Activated CD8-positive, alpha-beta memory T cell treated with anti-CD3 and anti-CD28 coated beads for 48 hours (primary cell): ENCODE measurements at regions not wholly inside any gene's neighbourhood (a gene's known extent, or its start where the extent isn't known, plus 50 kb on each side); places are given as distances from the start of the nearest gene placed in this dataset.
"Not testable (repeated sequence)": the region's sequence is repeated elsewhere in the genome, so short reads cannot be mapped to it uniquely, and the experiment has no call there.

Experiments
- DNase-seq, 3 experiments: peaks; one replicate each; pipeline ENCODE4 v3.0.0-alpha.2; 2020; ENCODE audit warnings: low read depth in 2 of 3, low spot score in 2 of 3

DNA sequence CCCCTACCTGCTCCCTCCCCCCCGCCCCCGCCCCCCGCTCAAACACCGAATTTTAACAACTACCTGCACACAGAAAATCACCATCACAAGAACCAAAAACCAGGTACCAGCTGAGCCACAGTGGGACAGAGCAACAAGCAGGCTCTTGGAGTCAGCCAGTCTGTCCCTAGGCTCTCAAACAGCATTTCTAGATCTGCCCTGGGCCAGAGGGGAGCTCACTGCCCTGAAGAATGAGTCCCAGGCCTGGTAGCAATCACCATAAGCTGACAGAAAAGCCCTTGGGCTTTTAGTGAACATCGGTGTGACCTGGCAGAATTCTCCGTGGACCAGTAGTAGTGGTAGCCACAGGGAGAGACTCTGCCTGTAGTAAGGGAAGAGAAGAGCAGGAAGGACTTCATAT, 58.3 kb downstream of the C11orf87 start:
- no peak for DNase-seq

DNA sequence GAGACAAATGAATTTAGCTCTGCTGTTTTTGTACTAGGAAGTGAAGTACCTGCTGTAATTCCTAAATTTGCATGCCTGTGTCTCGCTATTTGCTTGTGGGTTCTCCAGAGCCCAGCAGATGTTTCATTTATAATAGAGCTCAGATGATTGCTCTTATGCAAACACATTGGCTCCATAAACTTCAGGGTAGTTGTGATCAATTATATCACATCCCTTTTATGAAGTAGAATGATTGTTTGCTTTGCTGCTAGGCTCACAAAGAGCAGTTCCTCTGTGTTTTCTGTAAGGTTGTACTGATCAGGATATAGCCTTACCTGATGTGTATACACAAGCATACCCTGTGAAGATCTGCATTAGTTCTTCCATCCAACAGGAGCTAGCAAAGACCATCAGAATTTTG, 64.1 kb downstream of the C11orf87 start:
- no peak for DNase-seq

DNA sequence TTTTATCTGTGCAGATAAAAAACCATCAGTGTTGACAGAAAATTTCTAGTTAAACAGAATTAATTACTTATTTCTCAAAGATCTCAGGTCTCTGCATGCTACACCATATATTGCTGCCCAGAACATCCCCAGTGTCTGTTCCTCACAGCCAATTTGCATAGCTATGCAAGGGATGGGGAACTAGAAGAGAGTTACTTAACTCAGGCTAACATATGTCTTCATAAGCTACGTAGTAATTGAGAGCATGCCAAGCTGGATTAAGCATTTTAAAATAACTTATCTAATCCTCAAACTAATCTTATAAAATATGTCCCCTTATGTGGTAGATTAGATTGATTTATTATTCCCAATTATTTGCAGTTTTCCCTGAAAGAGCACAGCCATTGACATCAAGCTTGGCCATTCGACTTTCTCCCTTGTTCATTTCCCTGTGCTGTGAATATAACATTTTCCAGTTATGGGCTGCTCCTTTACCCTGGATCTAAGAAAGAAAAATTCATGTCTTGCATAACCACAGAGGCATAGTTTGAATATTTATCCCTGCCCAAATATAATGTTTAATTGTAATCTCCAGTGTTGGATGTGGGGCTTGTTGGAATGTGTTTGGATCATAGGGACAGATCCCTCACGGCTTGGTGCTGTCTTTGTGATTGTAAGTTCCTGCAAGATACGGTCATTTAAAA, 69.1 kb downstream of the C11orf87 start:
- no peak for DNase-seq

DNA sequence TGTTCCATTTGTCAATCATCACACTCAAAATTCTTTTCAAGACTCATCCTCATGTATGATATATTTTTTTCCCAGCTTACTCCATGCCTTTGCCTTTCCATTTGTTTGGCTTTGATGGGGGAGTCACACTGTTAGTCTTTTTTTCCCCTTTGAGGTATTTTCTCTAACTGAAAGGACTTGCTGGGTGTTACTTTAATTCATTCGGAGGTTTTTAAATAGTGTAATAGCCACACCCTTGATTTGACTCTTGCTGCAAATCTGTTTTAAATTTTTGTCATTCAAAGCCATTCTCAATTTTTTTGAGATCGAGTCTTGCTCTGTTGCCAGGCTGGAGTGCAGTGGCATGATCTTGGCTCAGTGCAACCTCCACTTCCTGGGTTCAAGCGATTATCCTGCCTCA, 84.1 kb downstream of the C11orf87 start:
- DNase-seq, result no peak

DNA sequence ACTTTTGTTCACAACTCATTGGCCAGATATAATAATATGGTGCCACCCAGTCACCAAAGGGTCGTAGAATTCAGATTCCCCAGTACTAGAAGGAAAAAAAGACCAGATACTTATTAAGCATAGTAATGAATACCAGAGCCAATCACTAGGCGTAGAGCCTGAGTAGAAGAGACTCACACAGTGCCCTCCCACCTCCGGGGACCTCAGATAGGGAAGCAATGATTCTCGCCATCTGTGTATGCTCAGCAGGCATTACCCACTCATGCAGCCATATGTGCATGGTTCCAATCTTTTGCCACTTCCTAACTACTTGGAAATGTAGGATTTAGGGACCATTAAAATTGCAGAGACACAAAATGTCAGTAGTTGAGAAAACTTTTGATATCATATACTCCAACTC, 85.3 kb downstream of the C11orf87 start:
- DNase-seq, result no peak

DNA sequence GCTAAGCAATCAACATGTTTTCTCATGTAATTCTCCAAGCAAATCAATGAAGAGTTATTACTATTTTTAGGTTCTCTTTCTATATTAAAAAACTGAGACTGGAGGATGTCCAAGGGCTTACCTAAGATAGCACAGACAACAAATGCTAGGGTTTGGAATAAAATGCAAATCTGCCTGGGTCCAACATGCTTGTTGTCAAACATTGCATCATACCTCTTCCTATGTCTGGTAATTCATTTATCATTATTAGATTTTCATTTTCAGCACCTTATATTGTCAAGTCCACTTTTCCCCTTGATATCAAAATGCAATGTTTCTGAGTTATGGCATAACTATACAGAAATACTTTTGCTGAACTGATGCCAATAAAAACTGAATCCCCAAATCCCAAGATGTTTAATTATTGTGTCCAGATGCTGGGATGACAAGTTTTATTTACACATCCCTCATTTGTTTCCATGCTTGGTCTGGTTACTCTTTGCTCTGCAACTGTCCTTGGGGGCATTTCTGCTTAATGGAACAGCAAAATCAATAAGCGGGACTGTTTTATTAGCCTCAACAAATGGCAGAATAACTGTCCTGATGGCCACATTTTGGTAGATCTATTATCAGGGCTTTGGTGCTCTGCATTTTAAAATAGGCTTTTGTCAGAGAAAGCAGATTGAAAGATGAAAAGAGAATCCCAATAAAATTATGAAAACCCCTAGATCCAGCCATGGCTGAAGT, 86.0 kb downstream of the C11orf87 start:
- no peak for DNase-seq

DNA sequence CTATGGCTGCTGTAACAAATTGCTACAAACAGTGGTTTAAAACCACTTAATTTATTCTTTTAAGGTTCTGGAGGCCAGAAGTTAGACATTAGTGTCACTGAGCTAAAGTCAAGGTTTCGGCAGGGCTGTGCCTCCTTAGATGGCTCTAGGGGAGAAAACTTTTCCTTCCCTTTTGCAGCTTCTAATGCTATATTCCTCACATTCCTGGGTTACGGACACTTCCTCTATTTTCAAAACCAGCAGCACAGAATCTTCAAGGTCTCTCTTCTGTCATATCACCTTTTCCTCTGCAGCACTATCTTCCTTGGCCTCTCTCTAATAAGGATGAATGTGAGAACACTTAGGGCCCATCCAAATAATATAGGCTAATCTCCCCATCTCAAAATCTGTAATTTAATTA, 87.0 kb downstream of the C11orf87 start:
- no peak for DNase-seq

DNA sequence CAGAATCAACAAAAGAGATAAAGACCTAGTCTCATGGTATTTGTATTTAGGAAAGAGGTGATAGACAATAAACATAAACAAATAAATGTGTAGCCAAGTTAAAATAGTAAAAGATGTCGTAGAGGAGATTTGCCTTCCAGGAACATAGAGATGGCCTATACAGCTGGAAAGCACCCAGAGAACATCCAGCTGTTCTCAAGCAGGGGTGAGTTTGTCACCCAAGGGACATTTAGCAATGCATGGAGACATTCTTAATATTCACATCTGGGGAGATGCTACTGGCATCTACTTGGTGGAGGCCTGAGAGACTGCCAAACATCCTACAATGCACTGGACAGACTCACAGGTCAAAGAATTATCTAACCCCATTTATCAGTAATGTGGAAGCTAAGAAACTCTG, 88.3 kb downstream of the C11orf87 start:
- DNase-seq, result no peak

DNA sequence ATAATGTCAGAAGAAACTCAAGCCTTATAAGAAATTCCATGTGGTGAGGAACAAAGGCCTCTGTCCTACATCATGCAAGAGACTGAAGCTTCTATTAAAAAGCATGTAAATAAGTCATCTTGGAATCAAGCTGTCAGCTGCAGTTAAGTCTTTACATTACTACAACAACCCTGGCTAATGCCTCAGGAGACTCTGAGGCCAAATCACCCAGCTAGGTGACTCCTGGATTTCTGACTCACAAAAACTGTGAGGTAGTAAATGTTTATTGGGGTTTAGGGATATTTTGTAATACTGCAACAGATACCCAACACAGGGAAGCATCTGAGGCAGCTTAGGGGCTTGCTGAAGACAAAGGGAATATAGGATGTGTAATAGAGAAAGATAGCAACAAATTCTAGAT, 89.6 kb downstream of the C11orf87 start:
- no peak for DNase-seq

DNA sequence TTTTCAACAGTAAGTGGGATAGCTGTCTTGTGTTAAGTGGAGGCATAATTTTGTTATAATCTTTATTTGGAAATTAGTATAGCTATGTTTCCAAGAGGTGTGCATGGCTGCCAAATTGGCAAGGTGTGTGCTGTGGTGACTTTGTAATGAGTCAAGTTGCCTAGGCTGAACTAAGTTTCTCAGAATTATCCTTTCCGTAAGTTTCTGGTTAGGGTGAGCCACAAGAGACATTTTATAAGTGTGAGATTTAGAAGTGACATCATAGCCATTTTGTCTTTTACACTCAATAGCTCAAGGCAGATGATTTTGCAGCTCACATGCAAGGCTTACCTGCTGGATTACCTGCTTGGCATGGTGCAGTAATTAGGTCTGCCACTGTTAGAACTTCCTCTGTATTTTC, 90.3 kb downstream of the C11orf87 start:
- no peak for DNase-seq

DNA sequence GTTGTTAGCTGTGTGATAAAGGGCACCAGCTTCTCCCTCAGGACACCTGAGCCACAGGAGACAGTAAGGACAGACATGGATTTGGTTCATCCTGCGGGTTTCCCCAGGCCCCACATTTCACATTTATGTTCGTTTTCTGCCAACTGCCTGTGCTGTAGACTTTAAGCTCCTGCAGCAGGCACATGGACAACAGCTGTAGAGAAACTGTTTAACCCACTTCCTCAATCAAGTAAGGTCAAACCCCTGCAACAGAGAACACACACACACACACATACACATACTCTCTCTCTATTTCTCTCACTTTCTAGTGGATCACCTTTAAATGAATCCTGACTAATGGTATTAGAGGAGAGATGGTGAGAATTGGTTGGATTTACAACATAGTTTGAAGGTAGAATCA, 90.7 kb downstream of the C11orf87 start:
- no peak for DNase-seq

DNA sequence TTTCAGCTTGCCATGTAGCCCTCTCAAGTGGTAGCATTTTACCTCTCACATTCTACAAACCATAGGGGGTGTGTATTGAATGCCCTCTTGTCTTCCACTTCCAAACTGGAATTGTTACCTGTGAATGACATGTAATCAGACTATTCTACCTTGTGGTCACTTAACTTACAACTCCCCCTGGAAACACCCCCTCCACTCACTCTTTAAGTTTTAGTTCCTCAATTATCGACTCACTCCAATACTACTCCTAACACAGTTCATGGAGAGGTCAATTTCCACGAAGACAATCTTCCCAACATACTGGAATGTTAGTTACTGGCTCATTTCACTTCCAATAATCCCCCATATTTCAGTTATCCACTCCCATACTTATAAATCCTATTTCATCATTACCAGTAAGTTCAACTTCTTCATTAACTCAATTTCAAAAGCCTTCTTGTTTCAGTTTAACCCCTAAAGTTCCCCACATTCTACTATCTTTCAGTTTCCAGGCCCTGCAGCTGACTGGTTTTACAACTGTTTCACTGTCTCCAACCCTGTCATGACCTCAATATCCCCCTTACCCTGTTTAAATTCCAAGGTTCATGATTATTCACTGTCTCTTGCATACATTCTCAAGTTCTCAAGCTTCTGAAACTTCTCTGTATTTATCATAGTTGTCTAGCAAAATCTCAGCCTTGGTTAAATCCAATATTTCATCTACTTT, 92.5 kb downstream of the C11orf87 start:
- no peak for DNase-seq

DNA sequence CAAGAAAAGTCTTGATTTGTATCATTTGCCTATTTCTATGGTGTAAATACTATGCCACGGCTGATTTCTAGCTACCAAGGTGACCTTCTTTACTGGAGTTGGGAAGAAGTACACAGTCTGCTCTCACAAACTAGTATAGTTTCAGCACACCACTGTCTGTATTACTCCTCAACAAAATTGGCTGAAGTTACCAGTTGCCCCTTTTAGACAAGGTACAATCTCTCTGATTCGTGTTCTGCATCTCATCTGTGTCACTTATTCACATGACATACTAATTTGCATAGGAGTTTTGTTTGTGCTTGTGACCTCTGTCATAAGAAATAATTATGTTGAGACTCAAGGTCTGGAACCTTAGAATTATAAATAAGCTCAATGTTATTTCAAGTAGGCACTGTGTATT, 97.3 kb downstream of the C11orf87 start:
- no peak for DNase-seq

DNA sequence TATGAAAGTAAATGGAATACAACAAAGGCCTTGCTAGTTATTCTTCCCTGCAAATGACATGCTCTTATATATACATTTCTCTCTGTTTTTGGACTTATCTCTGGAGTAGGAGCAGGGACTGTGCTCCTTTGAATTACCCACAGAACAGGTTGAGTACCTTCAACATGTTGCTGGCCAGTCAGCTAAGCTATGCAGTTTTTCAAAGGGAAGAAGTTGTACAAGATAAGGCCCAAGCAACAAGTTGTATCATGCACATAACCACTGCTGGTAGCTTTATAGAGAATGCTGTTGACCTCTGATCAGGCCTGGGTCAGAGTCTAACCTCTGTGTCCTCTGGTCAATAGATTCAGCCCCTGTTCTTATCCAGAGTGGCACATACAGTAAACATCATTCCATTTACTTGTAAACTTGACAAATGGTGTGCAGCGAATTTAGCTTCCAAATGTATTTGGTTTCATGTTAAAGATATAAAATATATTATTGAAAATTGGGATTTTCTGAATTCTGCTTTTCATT, 99.6 kb downstream of the C11orf87 start:
- no peak for DNase-seq

DNA sequence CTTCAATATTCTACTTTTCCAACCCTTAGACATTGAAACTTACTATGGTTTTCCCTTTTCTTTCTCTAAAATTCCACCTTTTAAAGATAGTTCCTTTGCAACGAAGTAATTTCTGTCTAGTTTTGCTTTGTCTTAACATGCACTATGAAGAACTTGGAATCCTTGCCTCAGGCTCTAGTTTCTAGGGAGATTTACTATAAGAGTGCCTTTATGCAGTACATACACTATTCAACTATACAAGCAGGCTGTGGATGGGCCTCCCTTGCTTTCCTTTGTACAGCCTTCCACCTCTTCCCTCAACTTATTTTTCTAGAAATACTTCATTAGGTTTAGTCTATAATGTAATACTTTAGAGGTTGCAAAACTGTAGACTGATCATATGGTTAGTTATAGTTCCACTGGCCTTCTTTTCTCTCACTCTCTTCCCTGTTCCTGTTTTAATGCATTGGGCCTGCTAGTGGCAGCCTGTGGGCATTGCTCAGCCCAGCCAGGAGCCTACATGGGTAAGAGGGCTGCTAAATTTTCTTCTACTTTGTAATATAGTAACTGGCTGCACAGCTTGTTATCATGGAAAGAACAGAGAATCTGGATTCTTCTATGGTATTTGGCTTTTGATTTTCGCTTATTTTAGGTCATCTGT, 100.2 kb downstream of the C11orf87 start:
- no peak for DNase-seq

DNA sequence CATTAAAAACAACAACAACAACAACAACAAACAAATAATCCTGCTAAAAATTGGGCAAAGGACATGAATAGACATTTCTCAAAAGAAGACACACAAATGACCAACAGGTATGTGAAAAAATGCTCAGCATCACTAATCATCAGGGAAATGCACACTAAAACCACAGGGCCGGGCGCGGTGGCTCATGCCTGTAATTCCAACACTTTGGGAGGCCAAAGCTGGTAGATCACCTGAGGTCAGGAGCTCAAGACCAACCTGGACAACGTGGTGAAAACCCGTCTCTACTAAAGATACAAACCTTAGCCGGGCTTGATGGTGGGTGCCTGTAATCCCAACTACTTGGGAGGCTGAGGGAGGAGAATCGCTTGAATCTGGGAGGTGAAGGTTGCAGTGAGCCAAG, 103.6 kb downstream of the C11orf87 start:
- DNase-seq, result not testable (repeated sequence)

DNA sequence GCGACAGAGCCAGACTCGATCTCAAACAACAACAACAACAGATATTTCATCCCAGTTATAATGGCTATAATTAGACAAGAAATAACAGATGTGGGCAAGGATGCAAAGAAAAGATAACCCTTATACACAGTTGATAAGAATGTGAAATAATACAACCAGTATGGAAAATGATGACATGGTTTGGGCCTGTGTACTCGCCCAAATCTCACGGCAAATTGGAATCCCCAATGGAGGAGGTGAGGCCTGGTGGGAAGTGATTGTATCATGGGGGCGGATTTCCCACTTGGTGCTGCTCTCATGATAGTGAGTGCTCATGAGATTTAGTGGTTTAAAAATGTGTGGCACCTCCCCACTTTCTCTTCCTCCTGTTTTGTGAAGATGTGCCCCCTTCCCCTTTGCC, 104.1 kb downstream of the C11orf87 start:
- DNase-seq, result no peak

DNA sequence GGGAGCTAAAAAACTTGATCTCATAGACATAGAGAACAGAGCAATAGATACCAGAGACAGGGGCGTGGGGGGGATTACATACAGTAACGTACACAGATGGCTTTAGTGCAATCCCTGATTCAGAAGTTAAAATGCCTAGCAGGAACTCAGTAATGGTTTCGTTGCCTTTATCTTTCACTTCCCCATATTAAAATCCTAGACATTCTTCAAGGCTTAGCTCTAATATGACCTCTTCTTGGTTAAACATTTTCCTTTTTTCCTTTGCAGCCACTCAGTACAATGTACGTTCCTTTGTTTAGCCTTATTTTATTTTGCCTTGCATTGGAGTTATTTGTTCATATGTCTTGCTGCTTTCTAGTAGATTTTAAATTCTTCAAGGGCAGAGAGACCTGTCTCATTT, 104.9 kb downstream of the C11orf87 start:
- DNase-seq, result no peak

DNA sequence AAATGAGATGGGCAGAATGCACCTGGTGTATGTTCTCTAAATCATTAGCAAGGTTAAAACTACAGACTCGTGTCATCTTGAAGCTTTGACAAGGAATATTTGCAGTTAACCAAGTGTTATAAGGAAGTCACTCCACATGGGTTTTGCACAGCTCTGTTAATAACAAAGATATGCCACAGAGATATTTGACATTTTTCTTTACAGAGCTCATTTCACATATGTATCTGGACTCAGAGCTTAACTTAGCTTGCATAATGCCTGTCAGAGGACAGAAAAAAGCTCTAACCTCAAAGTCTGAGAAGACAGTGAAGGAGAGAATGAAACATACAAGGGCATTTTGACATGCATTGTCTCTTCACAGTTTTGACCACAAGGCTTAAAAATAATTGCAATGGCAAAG, 105.5 kb downstream of the C11orf87 start:
- no peak for DNase-seq

DNA sequence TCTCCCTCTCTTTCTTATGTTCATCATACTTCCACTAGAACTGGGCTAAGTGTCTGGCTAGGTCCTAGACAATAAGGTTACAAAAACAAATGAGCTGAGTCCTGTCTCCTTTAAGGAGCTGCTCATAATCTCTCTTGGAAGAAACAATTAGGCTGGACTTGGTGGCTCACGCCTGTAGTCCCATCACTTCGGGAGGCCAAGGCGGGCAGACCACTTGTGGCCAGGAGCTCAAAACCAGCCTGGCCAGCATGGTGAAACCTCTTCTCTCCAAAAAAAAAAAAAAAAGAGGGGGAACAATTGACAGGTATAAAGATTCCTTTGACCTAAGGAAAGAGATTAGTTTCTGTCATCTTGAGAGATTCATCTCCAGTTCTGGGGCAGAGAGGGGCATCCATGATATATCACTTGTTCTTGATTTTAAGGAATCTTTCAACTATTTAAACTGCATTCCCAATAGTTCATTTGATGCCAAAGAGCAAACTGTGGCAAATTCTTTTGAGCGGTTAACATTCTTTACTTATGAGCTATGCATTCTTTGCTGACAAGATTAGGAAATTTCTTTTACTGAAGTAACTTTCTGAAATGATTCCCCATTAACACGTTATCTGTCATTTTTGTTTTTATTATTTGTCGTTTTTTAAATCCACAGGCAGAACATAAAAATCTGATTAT, 125.5 kb downstream of the C11orf87 start:
- no peak for DNase-seq

DNA sequence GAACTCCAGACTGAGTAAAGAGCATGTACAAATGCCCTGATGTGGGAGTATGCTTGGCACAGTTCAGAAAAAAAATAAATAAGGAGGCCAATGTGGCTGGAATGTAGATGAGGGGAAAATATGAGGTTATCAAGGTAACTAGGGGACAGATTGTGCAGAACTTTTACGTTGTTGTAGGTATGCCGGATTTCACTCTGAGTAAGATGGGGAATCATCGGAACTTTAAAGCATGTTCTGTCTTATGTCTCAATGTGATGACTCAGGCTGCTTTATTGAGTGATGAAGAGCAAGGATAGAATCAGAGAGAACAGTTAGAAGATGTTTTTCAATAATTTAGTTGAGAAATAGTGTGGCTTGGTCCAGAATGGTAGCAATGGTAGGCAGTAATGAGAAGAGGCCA, 130.4 kb downstream of the C11orf87 start:
- no peak for DNase-seq
